ENCODE measurements at regions not wholly inside any gene's neighbourhood (a gene's known extent, or its start where the extent isn't known, plus 50 kb on each side); places are given as distances from the start of the nearest gene placed in this dataset.
"Not testable (repeated sequence)": the region's sequence is repeated elsewhere in the genome, so short reads cannot be mapped to it uniquely, and the experiment has no call there.

GRCh38 chr15:39413558-39413957, 167.3 kb upstream of the THBS1 start:
- no peak for DNase-seq (ENCODE audit: low read depth, low spot score)
- H3K4me3 ChIP-seq (ENCODE audit: low read depth, low read length) = no peak overlapping the region
- in situ Hi-C loops (cut with HindIII; ENCODE audit: low sequenced_read_pairs) = no loop called here
- no peak for TF ChIP-seq CTCF (IDR thresholded peaks at IDR 0.05; ENCODE audit: low read depth, low read length)

- no peak overlapping the region for H3K4me3 ChIP-seq (ENCODE audit: low read depth, low read length)
- in situ Hi-C loops (cut with HindIII; ENCODE audit: low sequenced_read_pairs) = no loop called here
- DNase-seq (ENCODE audit: low read depth, low spot score) = no peak
- no peak for TF ChIP-seq CTCF (IDR thresholded peaks at IDR 0.05; ENCODE audit: low read depth, low read length)
Observed at GRCh38 chr15:39414201-39414600, 166.7 kb upstream of the THBS1 start.

- no peak for DNase-seq (ENCODE audit: low read depth, low spot score)
- in situ Hi-C loops (cut with HindIII; ENCODE audit: low sequenced_read_pairs) = no loop called here
- H3K4me3 ChIP-seq (ENCODE audit: low read depth, low read length) = no peak overlapping the region
- TF ChIP-seq CTCF (IDR thresholded peaks at IDR 0.05; ENCODE audit: low read depth, low read length) = no peak
Observed at GRCh38 chr15:39415634-39416033, 165.2 kb upstream of the THBS1 start.

- in situ Hi-C loops (cut with HindIII; ENCODE audit: low sequenced_read_pairs) = no loop called here
- no peak for DNase-seq (ENCODE audit: low read depth, low spot score)
- H3K4me3 ChIP-seq (ENCODE audit: low read depth, low read length) = no peak overlapping the region
- TF ChIP-seq CTCF (IDR thresholded peaks at IDR 0.05; ENCODE audit: low read depth, low read length) = no peak
Observed at GRCh38 chr15:39416258-39416657, 164.6 kb upstream of the THBS1 start.

GRCh38 chr15:39417366-39418134, 163.3 kb upstream of the THBS1 start:
- in situ Hi-C loops (cut with HindIII; ENCODE audit: low sequenced_read_pairs) = no loop called here
- no peak for TF ChIP-seq CTCF (IDR thresholded peaks at IDR 0.05; ENCODE audit: low read depth, low read length)
- no peak overlapping the region for H3K4me3 ChIP-seq (ENCODE audit: low read depth, low read length)
- no peak for DNase-seq (ENCODE audit: low read depth, low spot score)

- in situ Hi-C loops (cut with HindIII; ENCODE audit: low sequenced_read_pairs) = no loop called here
- DNase-seq (ENCODE audit: low read depth, low spot score) = no peak
- no peak overlapping the region for H3K4me3 ChIP-seq (ENCODE audit: low read depth, low read length)
- TF ChIP-seq CTCF (IDR thresholded peaks at IDR 0.05; ENCODE audit: low read depth, low read length) = no peak
Observed at GRCh38 chr15:39419651-39420050, 161.2 kb upstream of the THBS1 start.

GRCh38 chr15:39420123-39420852, 160.6 kb upstream of the THBS1 start:
- in situ Hi-C loops (cut with HindIII; ENCODE audit: low sequenced_read_pairs); H3K4me3 ChIP-seq (ENCODE audit: low read depth, low read length); DNase-seq (ENCODE audit: low read depth, low spot score): not testable (repeated sequence)

- H3K4me3 ChIP-seq (ENCODE audit: low read depth, low read length); DNase-seq (ENCODE audit: low read depth, low spot score); in situ Hi-C loops (cut with HindIII; ENCODE audit: low sequenced_read_pairs): not testable (repeated sequence)
Observed at GRCh38 chr15:39420853-39421192, 160.1 kb upstream of the THBS1 start.

Data from astrocyte of the spinal cord (primary cell).